ENCODE measurements at regions not wholly inside any gene's neighbourhood (a gene's known extent, or its start where the extent isn't known, plus 50 kb on each side); places are given as distances from the start of the nearest gene placed in this dataset.
A peak's percentile ranks its signal among the peaks of the same experiment; 100 is the strongest.

DNA sequence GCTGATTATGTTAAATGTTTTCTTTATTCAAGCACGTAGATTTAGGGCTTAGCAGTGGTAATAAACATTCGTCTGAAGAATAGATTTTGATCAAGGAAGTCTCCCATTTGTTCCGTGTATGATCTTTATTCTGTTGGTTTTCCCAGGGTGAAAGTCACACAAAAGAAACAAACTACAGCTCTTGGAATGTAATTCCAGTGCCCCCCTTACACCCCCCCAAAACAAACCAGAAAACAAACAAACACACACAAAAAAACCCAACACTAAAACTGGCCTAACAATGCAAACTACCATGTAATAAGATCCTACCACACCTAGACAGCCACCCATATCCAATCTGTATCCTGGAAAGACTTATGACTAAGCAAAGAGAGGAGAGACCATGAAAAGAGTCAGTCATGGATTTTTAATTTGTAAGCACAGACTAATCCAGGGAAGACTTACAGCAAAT is 196.2 kb upstream of the ELL2 start:
- no peak for DNase-seq

GRCh38 chr5:96157077-96157780 is 195.6 kb upstream of the ELL2 start:
- no peak for DNase-seq

DNA sequence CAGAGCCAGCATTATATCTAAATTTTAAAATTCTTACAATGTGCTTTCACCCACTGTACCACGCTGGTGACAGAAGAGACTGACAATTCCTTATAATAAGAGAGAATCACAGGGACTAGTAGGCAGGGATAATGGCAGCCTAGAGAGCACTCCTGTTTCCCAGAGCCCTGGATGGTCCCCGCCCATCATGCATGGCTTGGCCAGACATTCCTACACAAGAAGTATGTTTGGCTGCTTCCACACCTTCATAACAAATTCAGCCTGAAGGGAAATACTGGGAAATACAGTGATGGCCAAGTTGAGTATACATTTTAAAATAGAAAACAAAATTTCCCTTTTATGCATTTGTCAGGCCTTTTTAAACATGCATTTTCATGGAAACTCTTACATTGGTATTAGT is 193.5 kb upstream of the ELL2 start:
- no peak for DNase-seq

- no peak for DNase-seq
Observed at GRCh38 chr5:96151891-96152290, 190.2 kb upstream of the ELL2 start.

GRCh38 chr5:96150007-96150406 is 188.4 kb upstream of the ELL2 start:
- DNase-seq: no peak

GRCh38 chr5:96149546-96149945 is 187.9 kb upstream of the ELL2 start:
- DNase-seq: peak; percentile 11

GRCh38 chr5:96149021-96149420 is 187.4 kb upstream of the ELL2 start:
- no peak for DNase-seq

DNA sequence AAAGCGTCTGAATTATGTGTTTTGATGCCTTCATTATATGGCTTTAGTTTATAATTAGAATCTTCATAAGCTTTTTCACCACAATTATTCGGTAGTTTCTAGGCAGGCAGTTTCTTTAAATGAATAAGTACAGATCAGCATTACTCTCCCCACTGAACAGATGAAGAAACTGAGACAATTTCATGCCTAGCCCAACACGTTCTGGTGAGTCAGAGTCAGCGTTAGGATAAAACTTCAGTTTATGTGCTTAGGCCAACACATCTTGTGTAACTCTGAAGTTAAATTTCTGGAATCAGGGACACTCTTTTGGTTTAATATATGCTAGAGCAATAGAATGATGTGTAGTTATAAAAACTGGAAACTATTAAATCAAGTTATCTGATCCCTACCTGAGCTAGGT is 186.7 kb upstream of the ELL2 start:
- no peak for DNase-seq

GRCh38 chr5:96147866-96148265 is 186.2 kb upstream of the ELL2 start:
- no peak for DNase-seq

DNA sequence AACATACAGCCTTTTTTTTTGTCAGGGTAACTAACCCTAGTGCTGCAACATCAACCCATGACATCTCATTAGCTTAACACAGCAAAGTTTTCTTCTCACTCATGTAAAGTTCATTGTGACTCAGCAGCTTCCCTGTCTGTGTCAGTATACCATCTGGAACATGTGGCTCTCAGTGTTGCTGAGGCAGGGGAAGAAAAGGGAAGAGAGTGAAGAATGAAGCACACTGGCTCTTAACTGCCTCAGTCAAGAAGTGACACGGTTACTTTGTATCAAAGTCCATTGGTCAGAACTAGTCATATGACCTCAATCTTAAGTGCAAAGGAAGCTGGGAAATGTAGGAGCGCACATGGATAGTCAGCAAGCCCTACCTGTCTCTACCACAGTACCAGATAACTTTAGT is 185.0 kb upstream of the ELL2 start:
- no peak for DNase-seq

GRCh38 chr5:96144289-96144688 is 182.6 kb upstream of the ELL2 start:
- DNase-seq: no peak

- no peak for DNase-seq
Observed at GRCh38 chr5:96143450-96143849, 181.8 kb upstream of the ELL2 start.

DNA sequence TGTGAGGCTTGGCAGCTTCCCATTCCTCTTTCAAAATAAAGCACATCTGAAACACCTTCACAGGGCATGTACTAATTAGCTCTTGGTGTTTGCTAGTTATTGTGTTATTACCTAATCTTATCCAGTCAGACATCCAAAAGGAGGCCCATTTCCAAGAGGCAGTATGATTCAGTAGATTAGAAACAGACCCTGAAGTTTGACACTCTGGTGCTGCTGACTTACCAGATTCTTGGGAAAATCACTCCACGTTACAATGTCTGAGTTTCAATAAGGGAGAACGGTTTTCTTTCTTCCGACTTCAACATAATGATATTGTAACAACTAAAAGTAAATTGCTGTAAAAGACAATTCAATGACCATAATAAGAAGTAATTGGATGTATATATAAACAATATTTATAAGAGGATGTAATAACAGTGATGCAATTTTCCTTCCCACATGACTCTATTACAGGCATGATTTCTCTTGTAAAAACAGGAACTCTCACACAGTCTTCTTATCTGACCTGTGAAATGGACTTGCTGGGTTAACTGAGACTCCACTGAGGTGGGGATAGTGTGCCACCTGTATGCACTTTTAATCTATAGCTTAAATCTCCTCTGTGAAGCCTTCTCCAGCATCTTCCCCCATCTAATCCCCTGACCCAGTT is 181.3 kb upstream of the ELL2 start:
- DNase-seq: no peak

DNA sequence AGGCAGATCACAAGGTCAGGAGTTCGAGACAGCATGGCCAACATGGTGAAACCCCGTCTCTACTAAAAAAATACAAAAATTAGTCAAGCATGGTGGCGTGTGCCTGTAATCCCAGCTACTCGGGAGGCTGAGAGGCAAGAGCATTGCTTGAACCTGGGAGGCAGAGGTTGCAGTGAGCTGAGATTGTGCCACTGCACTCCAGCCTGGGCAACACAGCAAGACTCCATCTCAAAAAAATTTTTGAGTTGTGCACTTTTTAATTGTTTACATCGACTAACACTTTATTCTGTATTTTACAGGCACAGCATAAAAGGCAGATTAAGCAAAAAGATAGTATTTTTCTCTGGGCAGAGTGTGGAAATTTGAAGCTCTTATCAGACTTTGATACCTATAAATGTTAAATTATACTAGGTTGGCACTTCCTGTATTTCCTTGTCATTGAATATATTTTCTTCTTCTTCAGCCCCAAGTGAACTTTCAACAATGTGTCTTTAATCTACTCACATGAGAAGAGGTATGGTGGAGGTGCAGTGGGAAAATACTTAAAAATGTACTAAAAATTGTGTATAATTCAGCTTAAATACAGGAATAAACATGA is 180.6 kb upstream of the ELL2 start:
- DNase-seq: no peak

DNA sequence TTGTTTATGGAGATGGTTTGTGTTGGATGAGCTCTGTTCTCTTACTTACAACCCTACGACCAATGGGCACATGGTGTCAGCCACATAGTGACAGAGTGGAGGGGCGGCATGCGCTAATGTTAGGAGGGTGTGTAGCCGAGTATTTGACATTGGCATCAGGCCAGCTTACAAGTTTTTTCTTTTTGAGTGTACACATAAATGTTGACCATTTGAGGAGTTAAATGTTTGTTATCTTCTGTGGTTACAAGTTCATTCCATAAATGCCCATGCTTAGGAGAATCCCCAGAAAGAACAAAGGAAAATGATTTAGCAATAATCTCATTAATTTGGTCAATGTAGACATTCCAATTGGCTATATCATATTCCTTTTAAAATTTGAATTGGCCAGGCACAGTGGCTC is 180.1 kb upstream of the ELL2 start:
- peak; percentile 56 for DNase-seq

GRCh38 chr5:96140496-96140895 is 178.8 kb upstream of the ELL2 start:
- no peak for DNase-seq

DNA sequence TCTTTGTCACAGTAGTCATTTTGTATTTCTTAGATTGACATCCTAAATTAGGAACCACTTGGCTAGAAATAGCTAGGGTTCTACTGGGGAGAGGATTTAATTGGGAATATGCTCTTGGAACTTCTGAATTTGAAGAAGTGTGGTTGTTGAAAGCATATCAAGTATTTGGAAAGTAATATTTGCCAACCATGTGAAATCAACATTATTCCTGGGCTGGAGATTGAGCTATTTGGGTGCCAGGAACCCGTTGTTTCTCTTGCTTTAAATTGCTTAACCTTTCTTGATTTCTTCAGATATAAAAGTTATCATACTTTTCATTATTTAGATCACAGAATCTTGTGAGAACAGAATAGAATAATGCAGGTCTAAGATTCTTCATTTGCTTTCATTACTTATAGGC is 178.4 kb upstream of the ELL2 start:
- no peak for DNase-seq

DNA sequence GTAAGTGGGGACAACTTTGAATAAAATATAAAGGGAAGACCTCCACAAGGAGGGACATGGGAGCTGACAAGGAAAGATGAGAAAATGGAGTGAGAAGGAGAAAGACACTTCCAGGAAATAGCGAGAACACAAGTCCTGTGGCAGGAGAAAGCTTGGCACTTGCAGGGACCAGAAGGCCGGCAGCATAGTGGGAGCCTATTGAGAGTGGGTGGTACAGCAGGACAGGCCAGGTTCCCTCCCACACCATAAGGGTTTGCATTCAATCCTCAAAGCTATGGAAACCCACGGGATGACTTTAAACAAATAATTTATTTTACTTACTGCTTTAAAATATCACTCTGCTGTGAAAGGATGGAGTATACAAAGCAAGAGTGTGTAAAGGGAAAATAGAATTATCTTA is 173.2 kb upstream of the ELL2 start:
- DNase-seq: no peak

- DNase-seq: no peak
Observed at GRCh38 chr5:96133341-96134079, 171.9 kb upstream of the ELL2 start.

GRCh38 chr5:96129276-96129675 is 167.6 kb upstream of the ELL2 start:
- no peak for DNase-seq

- DNase-seq: no peak
Observed at GRCh38 chr5:96128204-96128864, 166.7 kb upstream of the ELL2 start.

- no peak for DNase-seq
Observed at GRCh38 chr5:96127538-96127937, 165.9 kb upstream of the ELL2 start.

GRCh38 chr5:96125231-96125891 is 163.7 kb upstream of the ELL2 start:
- DNase-seq: peak; percentile 18

All from NCI-H226 (cell line).